H9 (cell line): ENCODE measurements at regions not wholly inside any gene's neighbourhood (a gene's known extent, or its start where the extent isn't known, plus 50 kb on each side); places are given as distances from the start of the nearest gene placed in this dataset.

Experiments used
- DNase-seq: peaks from one replicate; pipeline ENCODE4 v3.0.0-alpha.2; 2017
- H2AFZ ChIP-seq: one replicate; pipeline ENCODE4 v1.6.1; 2013; ENCODE audit warnings: mild to moderate bottlenecking, low read length, control low read depth, moderate library complexity
- H2AK5ac ChIP-seq: 2 replicates; pipeline ENCODE4 v1.6.1; 2013; ENCODE audit warnings: low read length, control low read depth, mixed read lengths; ENCODE audit not compliant: insufficient read length
- H2BK120ac ChIP-seq: one replicate; pipeline ENCODE4 v1.6.1; 2013; ENCODE audit warnings: low read depth, mild to moderate bottlenecking, low read length, control low read depth, inconsistent platforms; ENCODE audit not compliant: poor library complexity, severe bottlenecking
- H2BK12ac ChIP-seq: 2 replicates; pipeline ENCODE4 v1.6.1; 2013; ENCODE audit warnings: low read length, control low read depth, mixed read lengths, low read depth; ENCODE audit not compliant: insufficient read length
- H2BK15ac ChIP-seq: 2 replicates; pipeline ENCODE4 v1.6.1; 2013; ENCODE audit warnings: low read depth, low read length, control low read depth
- H2BK20ac ChIP-seq: one replicate; pipeline ENCODE4 v1.6.1; 2013; ENCODE audit warnings: low read depth, mild to moderate bottlenecking, low read length, control low read depth, inconsistent platforms; ENCODE audit not compliant: poor library complexity, severe bottlenecking
- H2BK5ac ChIP-seq: 2 replicates; pipeline ENCODE4 v1.6.1; 2013; ENCODE audit warnings: low read length, control low read depth, mixed read lengths; ENCODE audit not compliant: insufficient read length
- H3K14ac ChIP-seq: 2 replicates; pipeline ENCODE4 v1.6.1; 2013; ENCODE audit warnings: low read length, control low read depth; ENCODE audit not compliant: insufficient read depth
- H3K18ac ChIP-seq: 2 replicates; pipeline ENCODE4 v1.6.1; 2013; ENCODE audit warnings: low read depth, mild to moderate bottlenecking, mixed read lengths, low read length, control low read depth; ENCODE audit not compliant: insufficient read length
- H3K23ac ChIP-seq: 2 replicates; pipeline ENCODE4 v1.6.1; 2013; ENCODE audit warnings: low read length, control low read depth, mixed read lengths, low read depth; ENCODE audit not compliant: insufficient read length
- H3K23me2 ChIP-seq: 2 replicates; pipeline ENCODE4 v1.6.1; 2013; ENCODE audit warnings: low read depth, mild to moderate bottlenecking, mixed read lengths, low read length, control low read depth; ENCODE audit not compliant: insufficient read length, poor library complexity, severe bottlenecking
- H3K27ac ChIP-seq: 2 replicates; pipeline ENCODE4 v1.5.1; 2013; ENCODE audit warnings: low read length, control low read depth, mixed read lengths, low read depth; ENCODE audit not compliant: insufficient read length
- H3K27me3 ChIP-seq: 2 replicates; pipeline ENCODE4 v1.6.1; 2013; ENCODE audit warnings: low read length, control low read depth, inconsistent platforms; ENCODE audit not compliant: insufficient read depth
- H3K4ac ChIP-seq: 2 replicates; pipeline ENCODE4 v1.6.1; 2013; ENCODE audit warnings: low read depth, mild to moderate bottlenecking, control low read depth, inconsistent platforms, low read length, moderate library complexity
- H3K4me1 ChIP-seq: 2 replicates; pipeline ENCODE4 v1.6.1; 2013; ENCODE audit warnings: low read length, control low read depth, inconsistent platforms; ENCODE audit not compliant: insufficient read depth
- H3K4me2 ChIP-seq: 2 replicates; pipeline ENCODE4 v1.6.1; 2013; ENCODE audit warnings: low read length, control low read depth, mixed read lengths; ENCODE audit not compliant: insufficient read length, insufficient read depth
- H3K56ac ChIP-seq: 2 replicates; pipeline ENCODE4 v1.6.1; 2013; ENCODE audit warnings: low read depth, mild to moderate bottlenecking, mixed read lengths, low read length, control low read depth; ENCODE audit not compliant: insufficient read length
- H3K79me1 ChIP-seq: 2 replicates; pipeline ENCODE4 v1.6.1; 2013; ENCODE audit warnings: low read depth, mild to moderate bottlenecking, moderate library complexity, low read length, control low read depth, inconsistent platforms; ENCODE audit not compliant: insufficient read depth, poor library complexity, severe bottlenecking
- H3K79me2 ChIP-seq: 2 replicates; pipeline ENCODE4 v1.6.1; 2013; ENCODE audit warnings: low read length, control low read depth, inconsistent platforms; ENCODE audit not compliant: insufficient read depth
- H3K9ac ChIP-seq: 2 replicates; pipeline ENCODE4 v1.6.1; 2013; ENCODE audit warnings: low read length, control low read depth, mixed read lengths; ENCODE audit not compliant: insufficient read length; ENCODE audit errors: extremely low read depth
- H3K9me3 ChIP-seq: one replicate; pipeline ENCODE4 v1.6.1; 2013; ENCODE audit warnings: low read depth, low read length, inconsistent platforms; ENCODE audit not compliant: control insufficient read depth
- H3T11ph ChIP-seq: one replicate; pipeline ENCODE4 v1.6.1; 2013; ENCODE audit warnings: mild to moderate bottlenecking, low read length, control low read depth, inconsistent platforms
- H4K20me1 ChIP-seq: one replicate; pipeline ENCODE4 v1.6.1; 2013; ENCODE audit not compliant: control insufficient read depth, insufficient read length, insufficient read depth
- H4K5ac ChIP-seq: 2 replicates; pipeline ENCODE4 v1.6.1; 2013; ENCODE audit warnings: low read depth, mild to moderate bottlenecking, mixed read lengths, low read length, control low read depth; ENCODE audit not compliant: insufficient read length
- H4K8ac ChIP-seq: replicated peaks from 2 replicates; pipeline ENCODE4 v1.6.1; 2013; ENCODE audit warnings: low read length, control low read depth, mixed read lengths, low read depth; ENCODE audit not compliant: insufficient read length
- H4K91ac ChIP-seq: 2 replicates; pipeline ENCODE4 v1.6.1; 2013; ENCODE audit warnings: low read depth, mild to moderate bottlenecking, moderate library complexity, mixed read lengths, low read length, control low read depth; ENCODE audit not compliant: insufficient read length
- H3K27ac Mint-ChIP-seq, 3 experiments: 2 replicates in 2 of 3; 3 replicates in 1 of 3; pipeline ENCODE4 v1.8.0; 2020 to 2021; ENCODE audit warnings: mixed read lengths in 3 of 3, mild to moderate bottlenecking in 1 of 3, moderate library complexity in 1 of 3
- H3K27me3 Mint-ChIP-seq: 2 replicates; pipeline ENCODE4 v1.8.0; 2021; ENCODE audit warnings: low read depth, mild to moderate bottlenecking, moderate library complexity, mixed read lengths
- H3K36me3 Mint-ChIP-seq, 3 experiments: 2 replicates in 2 of 3; 3 replicates in 1 of 3; pipeline ENCODE4 v1.8.0; 2020 to 2021; ENCODE audit warnings: low read depth in 3 of 3, mixed read lengths in 3 of 3; ENCODE audit not compliant: insufficient read depth in 1 of 3
- H3K4me1 Mint-ChIP-seq, 2 experiments: 2 replicates each; pipeline ENCODE4 v1.8.0; 2020; ENCODE audit warnings: mixed read lengths in 2 of 2
- H3K4me3 Mint-ChIP-seq, 2 experiments: 2 replicates in 1 of 2; 3 replicates in 1 of 2; pipeline ENCODE4 v1.8.0; 2020 to 2021; ENCODE audit warnings: mild to moderate bottlenecking in 2 of 2, mixed read lengths in 2 of 2, moderate library complexity in 1 of 2
- H3K9me3 Mint-ChIP-seq, 2 experiments: 2 replicates in 1 of 2; 3 replicates in 1 of 2; pipeline ENCODE4 v1.8.0; 2020; ENCODE audit warnings: mild to moderate bottlenecking in 2 of 2, mixed read lengths in 2 of 2, moderate library complexity in 1 of 2
- CTCF ChIP-seq: fragments of 200-600 bp; sonication (generic); conservative IDR thresholded peaks from 3 replicates; pipeline ENCODE4 v1.8.0; 2021; ENCODE audit warnings: antibody characterized with exemption, mild to moderate bottlenecking
- WGBS: extraction: QIAGEN DNeasy Blood & Tissue Kit; methylation state at CpG from one replicate; pipeline ENCODE4 v1.1.7; 2013; ENCODE audit warnings: missing lambda C conversion rate, low lambda C conversion rate, mixed read lengths; ENCODE audit not compliant: insufficient read length; ENCODE audit errors: extremely low coverage; 5-methylcytosine and 5-hydroxymethylcytosine counted together

GRCh38 chr12:131274906-131275305 lies 321.2 kb downstream of the ADGRD1 start:
- Mint-ChIP-seq H3K9me3 (no peaks in the 10 kb centered on the region), H3K4me1 (peaks cover 6 to 16% of the 10 kb centered on the region in 2 experiments), H3K4me3 (no peak overlapping the region), H3K36me3 (no peaks in the 10 kb centered on the region; a peak in 1 of 7 replicates), H3K27me3 (peaks cover 2% of the 10 kb centered on the region; the same call in 1 of the 2 replicates), H3K27ac (no peak overlapping the region; a peak in 1 of 7 replicates)
- no peak overlapping the region for H2AFZ ChIP-seq
- no peak overlapping the region for H2BK20ac ChIP-seq
- no peak for TF ChIP-seq CTCF
- no peak overlapping the region for H3K23ac ChIP-seq
- H4K8ac ChIP-seq = no peak overlapping the region
- DNase-seq = no peak
- no peak overlapping the region for H3K27ac ChIP-seq
- H4K20me1 ChIP-seq = no peaks in the 10 kb centered on the region
- no peak overlapping the region for H2BK12ac ChIP-seq
- no peak overlapping the region for H3K9ac ChIP-seq
- no peaks in the 10 kb centered on the region for H3K4me1 ChIP-seq
- no peak overlapping the region for H3T11ph ChIP-seq
- H3K56ac ChIP-seq = no peak overlapping the region
- H3K79me2 ChIP-seq = no peaks in the 10 kb centered on the region
- H3K4ac ChIP-seq = no peak overlapping the region
- H2BK15ac ChIP-seq = no peak overlapping the region
- H3K79me1 ChIP-seq = no peaks in the 10 kb centered on the region
- no peak overlapping the region for H3K14ac ChIP-seq
- no peak overlapping the region for H3K4me2 ChIP-seq
- no peaks in the 10 kb centered on the region for H3K9me3 ChIP-seq
- WGBS = no CpG with 5 or more reads among the region's 14 CpGs
- H3K23me2 ChIP-seq = no peaks in the 10 kb centered on the region
- H2BK120ac ChIP-seq = no peak overlapping the region
- H3K18ac ChIP-seq = no peak overlapping the region
- H3K27me3 ChIP-seq = no peaks in the 10 kb centered on the region
- no peak overlapping the region for H4K5ac ChIP-seq
- H2BK5ac ChIP-seq = no peak overlapping the region
- H4K91ac ChIP-seq = no peak overlapping the region
- no peak overlapping the region for H2AK5ac ChIP-seq
